AG09319 (cell line): ENCODE measurements at regions not wholly inside any gene's neighbourhood (a gene's known extent, or its start where the extent isn't known, plus 50 kb on each side); places are given as distances from the start of the nearest gene placed in this dataset.
"Not testable (repeated sequence)": the region's sequence is repeated elsewhere in the genome, so short reads cannot be mapped to it uniquely, and the experiment has no call there.

Source experiments
- DNase-seq: peaks from one replicate; pipeline ENCODE4 v3.0.0-alpha.2; 2010; ENCODE audit warnings: low read depth; ENCODE audit errors: extremely low read depth
- TF ChIP-seq, protein P1 (sequence below): IDR thresholded peaks from 2 replicates; pipeline ENCODE4 v1.5.1; 2011; ENCODE audit warnings: low read depth, mild to moderate bottlenecking, inconsistent platforms, low read length, moderate library complexity

DNA sequence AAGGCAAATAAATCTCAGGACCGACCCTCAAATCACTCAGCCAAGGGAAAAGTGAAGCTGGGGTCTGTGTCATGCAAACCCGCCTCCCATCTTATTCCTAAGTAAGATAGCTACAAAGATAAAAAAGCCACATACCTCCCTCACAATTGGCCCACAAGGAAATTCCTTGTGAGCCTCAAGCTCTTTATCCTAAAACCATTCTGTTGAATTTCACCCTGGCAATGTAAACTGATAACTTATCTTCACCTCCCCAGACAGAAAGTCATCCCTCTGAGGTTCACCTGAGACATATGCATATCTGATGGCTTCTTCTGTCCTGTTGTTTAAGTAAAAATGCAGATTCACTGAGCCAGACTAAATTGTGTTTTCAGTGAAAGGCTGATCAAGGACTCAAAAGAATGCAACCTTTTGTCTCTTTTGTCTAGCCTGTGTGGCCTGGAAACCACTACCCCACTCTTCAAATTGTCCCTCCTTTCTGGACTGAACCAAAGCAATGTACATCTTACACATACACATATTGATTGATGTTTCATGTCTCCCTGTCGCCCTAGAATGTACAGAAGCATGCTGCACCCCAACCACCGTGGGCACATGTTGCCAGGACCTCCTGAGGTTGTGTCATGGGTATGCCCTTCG lies 91.3 kb downstream of the MFAP3L start:
- TF ChIP-seq, protein P1, sequence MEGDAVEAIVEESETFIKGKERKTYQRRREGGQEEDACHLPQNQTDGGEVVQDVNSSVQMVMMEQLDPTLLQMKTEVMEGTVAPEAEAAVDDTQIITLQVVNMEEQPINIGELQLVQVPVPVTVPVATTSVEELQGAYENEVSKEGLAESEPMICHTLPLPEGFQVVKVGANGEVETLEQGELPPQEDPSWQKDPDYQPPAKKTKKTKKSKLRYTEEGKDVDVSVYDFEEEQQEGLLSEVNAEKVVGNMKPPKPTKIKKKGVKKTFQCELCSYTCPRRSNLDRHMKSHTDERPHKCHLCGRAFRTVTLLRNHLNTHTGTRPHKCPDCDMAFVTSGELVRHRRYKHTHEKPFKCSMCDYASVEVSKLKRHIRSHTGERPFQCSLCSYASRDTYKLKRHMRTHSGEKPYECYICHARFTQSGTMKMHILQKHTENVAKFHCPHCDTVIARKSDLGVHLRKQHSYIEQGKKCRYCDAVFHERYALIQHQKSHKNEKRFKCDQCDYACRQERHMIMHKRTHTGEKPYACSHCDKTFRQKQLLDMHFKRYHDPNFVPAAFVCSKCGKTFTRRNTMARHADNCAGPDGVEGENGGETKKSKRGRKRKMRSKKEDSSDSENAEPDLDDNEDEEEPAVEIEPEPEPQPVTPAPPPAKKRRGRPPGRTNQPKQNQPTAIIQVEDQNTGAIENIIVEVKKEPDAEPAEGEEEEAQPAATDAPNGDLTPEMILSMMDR = no peak
- DNase-seq = no peak

DNA sequence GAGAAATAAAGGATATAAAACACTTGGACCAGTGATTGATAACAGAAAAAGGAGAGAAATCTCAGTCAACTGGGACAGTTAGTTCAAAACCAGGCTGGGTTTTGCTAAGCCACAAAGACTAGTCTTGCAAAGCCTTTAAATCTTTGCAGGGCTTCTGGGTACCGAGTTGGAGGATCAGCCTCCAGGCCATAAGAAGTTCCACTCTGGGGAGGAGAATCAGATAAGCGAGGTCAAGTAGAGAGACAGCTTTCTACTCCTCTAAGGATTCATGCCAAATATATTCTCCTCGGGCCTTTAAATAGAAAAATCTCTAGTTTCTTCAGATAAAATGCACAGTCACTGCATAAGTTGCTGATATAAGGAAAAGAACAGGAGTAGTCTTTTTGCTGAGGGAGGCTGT lies 92.7 kb downstream of the MFAP3L start:
- TF ChIP-seq, protein P1 = no peak
- no peak for DNase-seq

DNA sequence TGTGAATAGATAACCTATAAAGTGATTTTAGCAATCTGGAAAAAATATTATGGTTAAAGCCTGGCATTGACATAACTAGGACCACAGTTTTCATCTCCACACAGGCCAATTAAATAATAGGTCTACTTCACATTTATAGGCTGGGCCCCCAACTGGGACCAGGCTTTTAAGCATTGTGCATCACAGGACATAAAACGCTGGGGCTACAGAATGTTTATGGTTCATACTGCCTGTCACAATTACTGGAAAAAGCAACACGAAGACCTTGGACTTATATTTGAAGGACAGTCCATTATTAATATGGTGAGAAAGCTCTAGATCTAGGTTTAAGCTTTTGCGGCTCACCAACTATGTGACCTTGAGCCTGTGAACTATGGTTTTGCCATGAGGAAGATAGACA lies 94.2 kb downstream of the MFAP3L start:
- TF ChIP-seq, protein P1 = no peak
- no peak for DNase-seq

DNA sequence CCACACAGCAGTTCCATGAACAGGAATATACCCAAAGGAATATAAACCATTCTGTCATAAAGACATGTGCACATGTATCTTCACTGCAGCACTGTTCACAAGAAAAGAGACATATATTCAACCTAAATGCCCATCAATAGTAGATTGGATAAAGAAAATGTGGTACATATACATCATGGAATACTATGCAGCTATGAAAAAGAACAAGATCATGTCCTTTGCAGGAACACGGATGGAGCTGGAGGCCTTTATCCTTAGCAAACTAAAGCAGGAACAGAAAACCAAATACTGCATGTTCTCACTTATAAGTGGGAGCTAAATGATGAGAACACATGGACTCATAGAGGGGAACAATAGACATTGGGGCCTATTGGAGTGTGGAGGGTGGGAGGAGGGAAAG lies 95.4 kb downstream of the MFAP3L start:
- DNase-seq = not testable (repeated sequence)

DNA sequence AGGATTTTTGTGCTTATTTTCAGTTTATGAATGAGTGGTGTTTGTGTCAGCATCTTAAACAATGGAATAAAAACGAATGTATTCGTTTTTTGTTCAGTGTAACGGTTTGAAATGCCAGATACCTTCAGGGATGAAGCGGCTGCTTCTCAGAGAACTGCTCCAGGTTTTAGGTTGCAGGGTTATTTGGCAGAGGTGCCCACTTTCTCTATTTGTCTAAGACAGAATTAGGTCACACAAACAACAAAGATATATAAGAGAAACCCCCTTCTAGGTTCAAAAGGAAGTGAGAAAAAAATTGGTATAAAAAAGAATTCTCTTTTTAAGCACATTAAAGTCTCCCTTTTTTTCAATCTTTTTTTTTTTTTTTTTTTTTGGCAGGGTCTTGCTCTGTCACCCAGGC lies 98.9 kb downstream of the MFAP3L start:
- no peak for DNase-seq
- TF ChIP-seq, protein P1 = no peak

DNA sequence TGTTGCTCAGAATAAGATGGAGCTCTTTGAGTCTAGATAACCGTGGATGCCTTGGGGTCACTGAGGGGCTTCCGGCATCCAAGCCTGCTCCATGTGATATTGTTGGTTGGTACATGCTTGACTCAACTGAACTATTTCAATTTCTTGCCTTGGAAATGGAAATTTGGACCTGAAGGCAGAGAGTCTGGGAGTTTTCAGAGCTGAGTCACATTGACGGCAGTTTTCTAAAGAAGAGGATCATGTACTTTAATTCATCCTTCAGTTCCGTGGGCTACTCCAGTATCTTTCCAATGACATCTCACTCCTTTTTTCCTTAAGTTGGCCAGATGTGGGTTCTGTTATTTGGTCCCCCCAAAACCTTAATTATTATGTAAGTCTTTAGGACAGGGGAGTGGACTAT lies 100.5 kb downstream of the MFAP3L start:
- no peak for DNase-seq
- TF ChIP-seq, protein P1 = no peak

DNA sequence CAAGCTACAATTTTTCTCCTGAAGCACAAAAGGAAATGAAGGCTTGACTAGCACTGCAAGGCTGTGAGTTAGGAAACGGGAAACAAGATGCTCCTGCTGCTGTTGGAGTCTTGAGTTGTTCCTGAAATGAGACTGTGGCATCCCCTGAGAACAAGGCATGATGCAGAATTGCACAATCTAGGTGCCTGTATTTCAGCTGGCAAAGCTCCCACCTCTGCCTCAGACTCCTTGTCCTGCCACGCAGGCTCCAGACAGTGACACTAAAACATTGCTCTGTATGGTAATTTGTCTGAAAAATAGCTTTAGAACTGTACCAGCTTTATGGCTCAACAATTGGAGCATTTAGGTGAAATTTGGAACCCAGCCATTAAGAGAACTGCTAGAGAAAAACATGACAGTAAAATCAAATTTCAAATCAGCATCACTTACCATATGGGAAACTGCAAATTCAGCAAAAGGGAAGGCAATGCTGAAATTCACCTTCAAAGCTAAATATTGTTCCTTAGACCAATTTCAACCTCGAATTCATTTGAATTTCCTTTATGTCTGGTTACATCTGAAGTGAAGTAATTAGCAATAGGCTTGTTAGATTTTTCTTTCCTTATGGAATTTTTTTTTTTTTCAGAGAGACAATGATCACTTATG lies 103.4 kb downstream of the MFAP3L start:
- TF ChIP-seq, protein P1 = no peak
- no peak for DNase-seq

DNA sequence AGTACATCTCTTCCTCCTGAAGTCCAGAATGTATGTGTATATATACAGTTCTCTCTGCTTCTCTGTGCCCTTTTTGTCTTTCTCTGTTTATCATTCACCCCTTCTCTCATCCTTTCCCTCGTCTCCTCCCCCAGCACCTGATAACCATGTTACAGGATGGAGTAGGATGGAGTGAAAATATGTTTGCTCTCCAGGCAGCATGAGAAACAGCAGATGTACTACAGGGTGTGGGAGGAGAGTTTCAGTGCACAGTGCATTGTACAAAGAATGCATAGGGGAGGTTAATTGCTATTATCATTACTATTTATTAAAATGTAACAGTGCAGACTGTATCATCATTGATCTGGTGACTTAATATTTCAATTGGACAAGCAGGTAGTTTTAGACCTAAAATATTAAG lies 104.5 kb downstream of the MFAP3L start:
- DNase-seq = no peak

More for the DNA sequence above, 104.5 kb downstream of the MFAP3L start:
- TF ChIP-seq, protein P1 = no peak
